HCT116 (cell line): ENCODE measurements at regions not wholly inside any gene's neighbourhood (a gene's known extent, or its start where the extent isn't known, plus 50 kb on each side); places are given as distances from the start of the nearest gene placed in this dataset.

Experiments used
- ATAC-seq: fragments of 200-7000 bp; cut with Tn5 transposase; 2 replicates; pipeline ENCODE4 v1.9.1; 2020; ENCODE audit warnings: mild to moderate bottlenecking, moderate library complexity
- BruUV-seq: library from RNA; stranded (reverse); fragments of 400-500 nt; replicated peaks from 2 replicates; lab custom pipeline; 2021; lab: Mats Ljungman, UMichigan
- CTCF ChIA-PET: fragments of 300-600 bp; sonication (Branson Sonifier 250); formaldehyde crosslinking; loops from one replicate; lab custom pipeline; 2021; ENCODE audit warnings: antibody characterized with exemption; lab: Charles Lee
- POLR2A ChIA-PET: fragments of 300-600, 350-600 bp; sonication (Branson Sonifier 250); formaldehyde crosslinking; loops from one replicate; lab custom pipeline; 2021; ENCODE audit warnings: antibody characterized with exemption; lab: Charles Lee
- RAD21 ChIA-PET, 2 experiments: fragments of 300-600 bp; sonication (Branson Sonifier 250); formaldehyde crosslinking; loops; one replicate each; lab custom pipeline; 2023; ENCODE audit warnings: low total read pairs in 2 of 2; ENCODE audit not compliant: uncharacterized antibody in 2 of 2, unreplicated experiment in 2 of 2, low non-redundant PET in 1 of 2; lab: Charles Lee
- DNase-seq: peaks from one replicate; pipeline ENCODE4 v3.0.0-alpha.2; 2010; ENCODE audit warnings: low read depth, low spot score
- H2AFZ ChIP-seq: fragments of 200-600 bp; shearing (Covaris generic), sonication (generic); 2 replicates; pipeline ENCODE4 v1.6.1; 2017; ENCODE audit warnings: low read depth, mixed run types, mixed read lengths, antibody characterized with exemption, low read length; ENCODE audit not compliant: poor library complexity, severe bottlenecking
- H3K27ac ChIP-seq: 2 replicates; pipeline ENCODE4 v1.5.1; 2012; ENCODE audit warnings: low read depth, low read length
- H3K27me3 ChIP-seq: fragments of 200-600 bp; sonication (generic); 2 replicates; pipeline ENCODE4 v1.6.1; 2016; ENCODE audit warnings: mixed run types, low read length, mixed read lengths; ENCODE audit not compliant: insufficient read depth
- H3K36me3 ChIP-seq, 2 experiments: fragments of 200-500 bp in 1 of 2; fragments of 200-600 bp in 1 of 2; sonication (Bioruptor generic) in 1 of 2; sonication (generic) in 1 of 2; 2 replicates each; pipeline versions ENCODE4 v1.5.1 to v1.6.1; 2014 to 2016; ENCODE audit warnings: low read length in 2 of 2, inconsistent platforms in 1 of 2, mixed read lengths in 1 of 2, mixed run types in 1 of 2; ENCODE audit not compliant: insufficient read depth in 2 of 2, control insufficient read depth in 1 of 2
- H3K4me1 ChIP-seq, 2 experiments: fragments of 200-600 bp in 1 of 2; sonication (generic) in 1 of 2; 2 replicates each; pipeline versions ENCODE4 v1.5.1 to v1.6.1; 2012 to 2017; ENCODE audit warnings: low read length in 2 of 2, inconsistent platforms in 1 of 2, mild to moderate bottlenecking in 1 of 2, mixed read lengths in 1 of 2, mixed run types in 1 of 2, moderate library complexity in 1 of 2; ENCODE audit not compliant: insufficient read depth in 2 of 2, control insufficient read depth in 1 of 2
- H3K4me2 ChIP-seq: fragments of 200-600 bp; sonication (generic); 2 replicates; pipeline ENCODE4 v1.6.1; 2017; ENCODE audit warnings: mixed run types, low read length, mixed read lengths
- H3K4me3 ChIP-seq, 2 experiments: fragments of 200-600 bp in 1 of 2; sonication (generic) in 1 of 2; replicated peaks in 1 of 2; 2 replicates each; pipeline ENCODE4 v1.5.1; 2011 to 2016; ENCODE audit warnings: low read length in 2 of 2, control low read depth in 1 of 2, low read depth in 1 of 2, mild to moderate bottlenecking in 1 of 2, mixed read lengths in 1 of 2, mixed run types in 1 of 2
- H3K79me2 ChIP-seq: fragments of 200-600 bp; sonication (generic); 2 replicates; pipeline ENCODE4 v1.6.1; 2017; ENCODE audit warnings: mild to moderate bottlenecking, mixed run types, low read length, moderate library complexity, mixed read lengths; ENCODE audit not compliant: insufficient read depth
- H3K9ac ChIP-seq: fragments of 200-600 bp; sonication (generic); 2 replicates; pipeline ENCODE4 v1.6.1; 2016; ENCODE audit warnings: low read length, mixed read lengths
- H3K9me2 ChIP-seq: fragments of 200-600 bp; sonication (generic), shearing (Covaris generic); 2 replicates; pipeline ENCODE4 v1.6.1; 2017; ENCODE audit warnings: mixed run types, mild to moderate bottlenecking, moderate library complexity; ENCODE audit not compliant: insufficient read depth
- H3K9me3 ChIP-seq, 2 experiments: fragments of 200-500 bp in 1 of 2; fragments of 200-600 bp in 1 of 2; sonication (Bioruptor generic) in 1 of 2; sonication (generic) in 1 of 2; 2 replicates each; pipeline ENCODE4 v1.6.1; 2014 to 2017; ENCODE audit warnings: low read length in 2 of 2, mixed read lengths in 2 of 2, inconsistent platforms in 1 of 2, low read depth in 1 of 2, mild to moderate bottlenecking in 1 of 2, mixed run types in 1 of 2, moderate library complexity in 1 of 2; ENCODE audit not compliant: control insufficient read depth in 1 of 2, insufficient read depth in 1 of 2
- H4K20me1 ChIP-seq: fragments of 200-600 bp; sonication (generic), shearing (Covaris generic); 2 replicates; pipeline ENCODE4 v1.6.1; 2017; ENCODE audit warnings: mixed run types, mild to moderate bottlenecking, moderate library complexity; ENCODE audit not compliant: insufficient read depth
- ATF3 ChIP-seq: IDR thresholded peaks from 2 replicates; pipeline ENCODE4 v1.6.1; 2012
- EGR1 ChIP-seq: IDR thresholded peaks from 2 replicates; pipeline ENCODE4 v1.6.1; 2012; ENCODE audit warnings: low read depth
- ELF1 ChIP-seq: IDR thresholded peaks from 2 replicates; pipeline ENCODE4 v1.6.1; 2012; ENCODE audit warnings: low read depth, borderline replicate concordance
- POLR2AphosphoS5 ChIP-seq: IDR thresholded peaks from 2 replicates; pipeline ENCODE4 v1.6.1; 2011; ENCODE audit warnings: mild to moderate bottlenecking, low read depth, low read length, moderate library complexity
- YY1 ChIP-seq: IDR thresholded peaks from 2 replicates; pipeline ENCODE4 v1.6.1; 2011; ENCODE audit warnings: low read length, low read depth, moderate library complexity, mild to moderate bottlenecking; ENCODE audit not compliant: insufficient replicate concordance; ENCODE audit errors: extremely low read depth
- ZFX ChIP-seq: fragments of 450-650 bp; IDR thresholded peaks from 2 replicates; pipeline ENCODE4 v1.6.1; 2017
- intact Hi-C: fragments of 100-400 bp; cut with micrococcal nuclease; formaldehyde crosslinking; loops from 2 replicates; pipeline ENCODE4 v1.10.0; 2022
- TF ChIP-seq, protein P1 (sequence below), 3 experiments: fragments of 200-600 bp in 1 of 3; sonication (generic) in 1 of 3; IDR thresholded peaks in 2 of 3; conservative IDR thresholded peaks in 1 of 3; 2 replicates each; pipeline ENCODE4 v1.5.1; 2012 to 2017; ENCODE audit warnings: low read depth in 2 of 3, low read length in 2 of 3, antibody characterized with exemption in 1 of 3, borderline replicate concordance in 1 of 3, control low read depth in 1 of 3, mild to moderate bottlenecking in 1 of 3, mixed read lengths in 1 of 3, mixed run types in 1 of 3, moderate library complexity in 1 of 3; ENCODE audit not compliant: insufficient read depth in 1 of 3
- TF ChIP-seq, protein P2 (sequence below): IDR thresholded peaks from 2 replicates; pipeline ENCODE4 v1.6.1; 2011; ENCODE audit warnings: mild to moderate bottlenecking, low read length, moderate library complexity; ENCODE audit not compliant: insufficient replicate concordance; ENCODE audit errors: extremely low read depth
- TF ChIP-seq, protein P3 (sequence below): IDR thresholded peaks from 2 replicates; pipeline ENCODE4 v1.6.1; 2012

DNA sequence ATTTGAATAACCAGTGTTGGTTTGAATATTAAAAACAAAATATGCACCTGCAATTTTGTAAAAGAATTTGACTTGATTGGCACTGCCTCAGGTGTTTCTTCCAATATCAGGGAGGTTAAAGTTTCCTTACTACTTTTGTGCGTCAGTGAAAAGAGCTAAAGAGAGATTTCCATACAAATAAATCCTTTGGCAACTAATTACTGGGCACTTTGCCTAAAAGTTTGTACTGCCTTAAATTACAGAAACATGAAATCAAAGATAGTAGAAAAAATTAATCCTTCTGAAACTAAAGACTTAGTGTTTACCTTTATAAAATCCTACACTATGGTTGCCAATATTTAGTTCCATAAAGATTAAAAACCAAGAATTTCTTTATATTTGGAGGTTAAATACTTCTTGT lies 72.5 kb downstream of the DNAJB9 start:
- intact Hi-C loops: no loop called here
- RAD21 ChIA-PET: no interaction called here
- Histone ChIP-seq H3K4me1 (no peaks in the 10 kb centered on the region), H3K27ac (no peak overlapping the region), H3K9ac (no peak overlapping the region), H3K79me2 (no peaks in the 10 kb centered on the region), H3K27me3 (no peaks in the 10 kb centered on the region), H3K36me3 (no peaks in the 10 kb centered on the region), H2AFZ (no peak overlapping the region), H4K20me1 (no peaks in the 10 kb centered on the region), H3K9me2 (no peaks in the 10 kb centered on the region), H3K4me2 (no peak overlapping the region), H3K9me3 (no peaks in the 10 kb centered on the region), H3K4me3 (no peak overlapping the region)
- ATAC-seq (no peak), DNase-seq (no peak)
- CTCF ChIA-PET: no interaction called here
- POLR2A ChIA-PET: no interaction called here
- BruUV-seq: no TSS peak
- TF ChIP-seq, protein P1, sequence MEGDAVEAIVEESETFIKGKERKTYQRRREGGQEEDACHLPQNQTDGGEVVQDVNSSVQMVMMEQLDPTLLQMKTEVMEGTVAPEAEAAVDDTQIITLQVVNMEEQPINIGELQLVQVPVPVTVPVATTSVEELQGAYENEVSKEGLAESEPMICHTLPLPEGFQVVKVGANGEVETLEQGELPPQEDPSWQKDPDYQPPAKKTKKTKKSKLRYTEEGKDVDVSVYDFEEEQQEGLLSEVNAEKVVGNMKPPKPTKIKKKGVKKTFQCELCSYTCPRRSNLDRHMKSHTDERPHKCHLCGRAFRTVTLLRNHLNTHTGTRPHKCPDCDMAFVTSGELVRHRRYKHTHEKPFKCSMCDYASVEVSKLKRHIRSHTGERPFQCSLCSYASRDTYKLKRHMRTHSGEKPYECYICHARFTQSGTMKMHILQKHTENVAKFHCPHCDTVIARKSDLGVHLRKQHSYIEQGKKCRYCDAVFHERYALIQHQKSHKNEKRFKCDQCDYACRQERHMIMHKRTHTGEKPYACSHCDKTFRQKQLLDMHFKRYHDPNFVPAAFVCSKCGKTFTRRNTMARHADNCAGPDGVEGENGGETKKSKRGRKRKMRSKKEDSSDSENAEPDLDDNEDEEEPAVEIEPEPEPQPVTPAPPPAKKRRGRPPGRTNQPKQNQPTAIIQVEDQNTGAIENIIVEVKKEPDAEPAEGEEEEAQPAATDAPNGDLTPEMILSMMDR (IDR thresholded peaks at IDR 0.05 in 2 of 3, conservative IDR thresholded peaks at IDR 0.05 in 1 of 3; ENCODE audit: borderline replicate concordance in 1 of 3, insufficient read depth in 1 of 3, low read depth in 2 of 3, low read length in 2 of 3): no peak
- TF ChIP-seq, protein P2, sequence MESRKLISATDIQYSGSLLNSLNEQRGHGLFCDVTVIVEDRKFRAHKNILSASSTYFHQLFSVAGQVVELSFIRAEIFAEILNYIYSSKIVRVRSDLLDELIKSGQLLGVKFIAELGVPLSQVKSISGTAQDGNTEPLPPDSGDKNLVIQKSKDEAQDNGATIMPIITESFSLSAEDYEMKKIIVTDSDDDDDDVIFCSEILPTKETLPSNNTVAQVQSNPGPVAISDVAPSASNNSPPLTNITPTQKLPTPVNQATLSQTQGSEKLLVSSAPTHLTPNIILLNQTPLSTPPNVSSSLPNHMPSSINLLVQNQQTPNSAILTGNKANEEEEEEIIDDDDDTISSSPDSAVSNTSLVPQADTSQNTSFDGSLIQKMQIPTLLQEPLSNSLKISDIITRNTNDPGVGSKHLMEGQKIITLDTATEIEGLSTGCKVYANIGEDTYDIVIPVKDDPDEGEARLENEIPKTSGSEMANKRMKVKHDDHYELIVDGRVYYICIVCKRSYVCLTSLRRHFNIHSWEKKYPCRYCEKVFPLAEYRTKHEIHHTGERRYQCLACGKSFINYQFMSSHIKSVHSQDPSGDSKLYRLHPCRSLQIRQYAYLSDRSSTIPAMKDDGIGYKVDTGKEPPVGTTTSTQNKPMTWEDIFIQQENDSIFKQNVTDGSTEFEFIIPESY: no peak
- TF ChIP-seq POLR2AphosphoS5 (no peak), ZFX (no peak), EGR1 (no peak), ELF1 (no peak), ATF3 (no peak), YY1 (no peak)
- TF ChIP-seq, protein P3, sequence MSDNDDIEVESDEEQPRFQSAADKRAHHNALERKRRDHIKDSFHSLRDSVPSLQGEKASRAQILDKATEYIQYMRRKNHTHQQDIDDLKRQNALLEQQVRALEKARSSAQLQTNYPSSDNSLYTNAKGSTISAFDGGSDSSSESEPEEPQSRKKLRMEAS: no peak
